ENCODE measurements at regions not wholly inside any gene's neighbourhood (a gene's known extent, or its start where the extent isn't known, plus 50 kb on each side); places are given as distances from the start of the nearest gene placed in this dataset.

GRCh38 chr3:86624192-86624591 is 366.8 kb downstream of the VGLL3 start:
- no peak for TF ChIP-seq CTCF (conservative IDR thresholded peaks at IDR 0.05; ENCODE audit: low read depth, low read length)
- TF ChIP-seq EZH2 (IDR thresholded peaks at IDR 0.05; ENCODE audit: low read length, unreplicated experiment) = no peak
- no peak for TF ChIP-seq EZH2phosphoT487 (IDR thresholded peaks at IDR 0.05; ENCODE audit: borderline replicate concordance, low read length)
